ENCODE measurements at regions not wholly inside any gene's neighbourhood (a gene's known extent, or its start where the extent isn't known, plus 50 kb on each side); places are given as distances from the start of the nearest gene placed in this dataset.

GRCh38 chr13:109873351-109874123 is 87.2 kb upstream of the IRS2 start:
- Histone ChIP-seq H3K9ac (ENCODE audit: insufficient read depth in 1 of 2, low read depth in 2 of 2, low read length in 2 of 2) (no peak overlapping the region), H3K4me1 (replicated peaks in 1 of 2; ENCODE audit: control insufficient read depth in 2 of 2, insufficient read depth in 2 of 2, low read length in 2 of 2) (peaks cover 0 to 7% of the 10 kb centered on the region in 2 experiments; a peak in 2 of 5 replicates), H2AFZ (ENCODE audit: low read depth, low read length) (no peak overlapping the region), H3K36me3 (ENCODE audit: control insufficient read depth, insufficient read depth, low read length) (no peaks in the 10 kb centered on the region), H3K9me3 (replicated peaks; ENCODE audit: control insufficient read depth, insufficient read depth, low read depth, low read length) (no peaks in the 10 kb centered on the region), H3K4me2 (ENCODE audit: insufficient read depth, low read length) (no peak overlapping the region), H4K20me1 (replicated peaks; ENCODE audit: control insufficient read depth, insufficient read depth, low read length) (no peaks in the 10 kb centered on the region), H3K79me2 (ENCODE audit: control insufficient read depth, insufficient read depth, low read length) (no peaks in the 10 kb centered on the region), H3K27ac (ENCODE audit: extremely low read depth, low read depth, low read length) (no peak overlapping the region), H3K9me1 (ENCODE audit: control insufficient read depth, insufficient read depth, low read length) (no peaks in the 10 kb centered on the region), H3K27me3 (ENCODE audit: control insufficient read depth in 2 of 2, insufficient read depth in 2 of 2, low read length in 2 of 2) (peaks cover 0 to 18% of the 10 kb centered on the region in 2 experiments; a peak in 3 of 5 replicates), H3K4me3 (no peak overlapping the region)
- FAIRE-seq, result no peak
- intact Hi-C loops (cut with micrococcal nuclease) (no loop called here), in situ Hi-C loops (cut with MboI) (no loop called here)
- TF ChIP-seq MCM7 (IDR thresholded peaks at IDR 0.05) (no peak), ZNF655 (CRISPR knock-in tag; IDR thresholded peaks at IDR 0.05) (no peak), SOX6 (IDR thresholded peaks at IDR 0.05) (no peak), TFE3 (CRISPR knock-in tag; IDR thresholded peaks at IDR 0.05) (no peak), E4F1 (CRISPR knock-in tag; IDR thresholded peaks at IDR 0.05; ENCODE audit: borderline replicate concordance) (no peak), ARNT (IDR thresholded peaks at IDR 0.05) (no peak), SMAD1 (IDR thresholded peaks at IDR 0.05; ENCODE audit: low read depth, low read length, partially characterized antibody) (no peak), SMARCC2 (IDR thresholded peaks at IDR 0.05; ENCODE audit: low read depth) (no peak), MAZ (CRISPR knock-in tag; conservative IDR thresholded peaks at IDR 0.05 in 1 of 2, IDR thresholded peaks at IDR 0.05 in 1 of 2) (no peak), TRIM24 (IDR thresholded peaks at IDR 0.05) (no peak)
- WGBS (ENCODE audit: insufficient coverage, low coverage, missing lambda C conversion rate), result under 1% methylated on average over 17 of the region's 17 CpGs
- DNase-seq (ENCODE audit: extremely low read depth in 1 of 4, low spot score in 3 of 4), result no peak
- BruUV-seq (replicated peaks), result no TSS peak
- CTCF ChIA-PET (ENCODE audit: low intra/inter-chr PET ratio), result no interaction called here
- POLR2A ChIA-PET, result no interaction called here
- no peak for ATAC-seq
